ENCODE measurements at regions not wholly inside any gene's neighbourhood (a gene's known extent, or its start where the extent isn't known, plus 50 kb on each side); places are given as distances from the start of the nearest gene placed in this dataset.
"Not testable (repeated sequence)": the region's sequence is repeated elsewhere in the genome, so short reads cannot be mapped to it uniquely, and the experiment has no call there.

- H3K4me1 ChIP-seq (ENCODE audit: insufficient read depth, low read length); H2AFZ ChIP-seq (ENCODE audit: low read length); H3K27ac ChIP-seq (ENCODE audit: insufficient read length, low read depth, low read length); H2BK120ac ChIP-seq (ENCODE audit: low read depth, low read length, poor library complexity, severe bottlenecking); DNase-seq; H3K27me3 ChIP-seq (ENCODE audit: insufficient read depth, low read length); H3K18ac ChIP-seq (ENCODE audit: insufficient read length, low read depth, low read length); H4K5ac ChIP-seq (ENCODE audit: insufficient read length, low read depth, low read length); H2BK5ac ChIP-seq (ENCODE audit: insufficient read length, low read length); H2BK15ac ChIP-seq (ENCODE audit: low read depth, low read length); H3K56ac ChIP-seq (ENCODE audit: insufficient read length, low read depth, low read length); H2BK20ac ChIP-seq (ENCODE audit: low read depth, low read length, poor library complexity, severe bottlenecking); H3K27me3 Mint-ChIP-seq (ENCODE audit: low read depth); H3K79me1 ChIP-seq (ENCODE audit: insufficient read depth, low read depth, low read length, poor library complexity, severe bottlenecking); H3K79me2 ChIP-seq (ENCODE audit: insufficient read depth, low read length); H2AK5ac ChIP-seq (ENCODE audit: insufficient read length, low read length); H3K4ac ChIP-seq (ENCODE audit: low read depth, low read length); H3T11ph ChIP-seq (ENCODE audit: low read length); H3K23ac ChIP-seq (ENCODE audit: insufficient read length, low read depth, low read length); H3K4me2 ChIP-seq (ENCODE audit: insufficient read depth, insufficient read length, low read length); H3K9me3 ChIP-seq (ENCODE audit: control insufficient read depth, low read depth, low read length); H4K91ac ChIP-seq (ENCODE audit: insufficient read length, low read depth, low read length); H3K4me3 Mint-ChIP-seq; H3K23me2 ChIP-seq (ENCODE audit: insufficient read length, low read depth, low read length, poor library complexity, severe bottlenecking); H3K14ac ChIP-seq (ENCODE audit: insufficient read depth, low read length); H4K8ac ChIP-seq (replicated peaks; ENCODE audit: insufficient read length, low read depth, low read length); H3K9ac ChIP-seq (ENCODE audit: extremely low read depth, insufficient read length, low read length); H3K27ac Mint-ChIP-seq; H4K20me1 ChIP-seq (ENCODE audit: control insufficient read depth, insufficient read depth, insufficient read length); H2BK12ac ChIP-seq (ENCODE audit: insufficient read length, low read depth, low read length): not testable (repeated sequence)
- WGBS (ENCODE audit: extremely low coverage, insufficient read length, low lambda C conversion rate) = no CpG with 5 or more reads among the region's 32 CpGs
- H3K4me1 Mint-ChIP-seq = peaks cover 15 to 18% of the 10 kb centered on the region in 2 experiments
- peaks cover 2 to 27% (median 6%) of the 10 kb centered on the region in 3 experiments; a peak in 5 of 7 replicates for H3K36me3 Mint-ChIP-seq (ENCODE audit: insufficient read depth in 1 of 3, low read depth in 3 of 3)
- H3K9me3 Mint-ChIP-seq = peaks cover 7 to 17% of the 10 kb centered on the region in 2 experiments
Observed at GRCh38 chr5:60530144-60530848, 169.7 kb downstream of the DEPDC1B start.

All from H9 (cell line).